Amygdala (tissue), 56 donors: ENCODE measurements at regions not wholly inside any gene's neighbourhood (a gene's known extent, or its start where the extent isn't known, plus 50 kb on each side); places are given as distances from the start of the nearest gene placed in this dataset.
A peak's percentile ranks its signal among the peaks of the same experiment; 100 is the strongest.
"Not testable (repeated sequence)": the region's sequence is repeated elsewhere in the genome, so short reads cannot be mapped to it uniquely, and the experiment has no call there.

Experiments used
- DNase-seq, 56 donors: peaks; one replicate each; lab custom pipeline; 2025; lab: John Stamatoyannopoulos, UW

DNA sequence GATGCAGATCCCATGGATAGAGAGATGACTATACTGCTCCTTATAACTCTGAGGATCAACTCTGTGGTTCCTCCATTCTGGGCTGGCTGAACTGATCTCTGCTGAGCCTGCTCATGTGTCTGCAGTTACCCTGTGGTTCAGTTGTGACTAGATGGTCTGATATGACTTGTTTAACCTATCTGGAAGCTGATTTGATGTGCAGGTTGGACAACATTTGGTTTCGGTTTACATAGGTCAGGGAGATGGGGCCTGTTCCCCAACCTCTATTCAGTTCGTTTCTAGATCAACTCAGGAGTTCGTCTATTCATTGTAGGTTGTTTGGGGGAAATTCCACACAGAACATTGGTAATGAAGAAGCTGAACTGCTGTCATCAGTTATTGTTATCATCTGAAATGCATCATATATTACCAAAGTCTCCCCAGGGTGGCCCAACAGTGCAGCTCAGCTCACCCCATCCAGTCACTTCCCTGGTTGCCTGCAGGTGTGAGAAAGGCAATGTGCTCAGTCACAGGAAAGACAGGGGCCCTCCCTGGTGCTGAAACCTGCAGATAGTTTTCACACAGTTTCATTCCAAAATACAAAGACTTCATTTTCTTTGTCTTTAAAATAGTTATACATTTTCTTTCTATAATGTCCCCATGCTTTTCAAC lies 415.0 kb downstream of the RPIA start:
- not testable (repeated sequence) for DNase-seq

DNA sequence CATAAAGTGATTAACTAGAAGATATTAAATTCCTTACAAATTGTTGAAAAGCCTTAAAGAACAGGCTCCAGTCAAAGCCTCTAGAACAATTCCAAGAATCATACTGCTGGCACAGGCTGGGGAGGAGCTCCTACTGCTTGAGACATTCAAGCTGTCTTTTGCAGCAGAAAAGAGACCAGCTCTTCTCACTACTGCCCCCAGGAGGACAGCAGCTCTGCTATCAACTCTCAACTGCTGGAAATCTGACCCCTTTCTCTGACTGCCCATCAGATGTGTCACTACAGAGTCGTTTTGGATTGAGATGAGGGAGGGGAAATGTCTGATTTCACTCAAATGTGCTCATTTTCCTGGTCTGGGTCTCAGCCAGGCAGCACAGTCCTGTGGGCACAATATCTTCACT lies 421.0 kb downstream of the RPIA start:
- DNase-seq, result not testable (repeated sequence)

DNA sequence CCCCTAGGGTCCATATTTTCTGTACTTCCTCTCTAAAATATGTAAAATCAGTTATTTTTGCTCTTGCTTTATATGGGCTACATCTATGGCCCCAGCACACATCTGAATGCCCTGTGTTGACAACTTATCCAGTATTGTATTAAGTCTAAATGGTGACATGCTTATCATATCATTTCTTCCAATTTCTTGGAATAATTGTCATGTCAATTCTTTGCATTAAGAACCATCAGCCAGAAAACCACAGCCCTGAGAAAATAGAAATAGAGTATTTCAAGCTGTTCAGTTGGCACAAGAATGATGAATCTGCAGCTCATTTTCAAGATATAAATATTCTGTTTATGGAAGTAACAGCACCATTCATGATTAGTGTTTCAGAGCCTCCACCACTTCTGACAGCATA lies 421.8 kb downstream of the RPIA start:
- DNase-seq, result peak in 1 of 56 donors; percentile 2

DNA sequence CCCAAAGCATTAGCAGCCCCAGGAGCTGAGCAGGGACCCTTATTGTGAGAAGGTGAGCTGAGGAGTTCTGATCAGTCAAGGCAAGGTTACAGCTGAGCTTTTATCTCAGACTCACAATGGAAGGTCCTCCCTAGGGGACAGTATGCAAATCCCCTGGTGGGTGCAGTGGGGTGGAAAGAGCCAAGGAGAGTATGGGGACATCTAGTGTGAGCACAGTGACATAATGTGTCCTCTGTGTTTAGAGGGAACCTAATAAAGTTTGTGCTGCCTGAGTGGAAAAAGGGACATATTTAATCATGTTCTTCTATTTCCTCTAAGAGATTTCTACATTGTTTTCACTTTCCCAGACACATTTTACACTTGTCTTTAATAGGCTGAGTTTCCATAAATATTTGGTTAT lies 438.0 kb downstream of the RPIA start:
- not testable (repeated sequence) for DNase-seq

DNA sequence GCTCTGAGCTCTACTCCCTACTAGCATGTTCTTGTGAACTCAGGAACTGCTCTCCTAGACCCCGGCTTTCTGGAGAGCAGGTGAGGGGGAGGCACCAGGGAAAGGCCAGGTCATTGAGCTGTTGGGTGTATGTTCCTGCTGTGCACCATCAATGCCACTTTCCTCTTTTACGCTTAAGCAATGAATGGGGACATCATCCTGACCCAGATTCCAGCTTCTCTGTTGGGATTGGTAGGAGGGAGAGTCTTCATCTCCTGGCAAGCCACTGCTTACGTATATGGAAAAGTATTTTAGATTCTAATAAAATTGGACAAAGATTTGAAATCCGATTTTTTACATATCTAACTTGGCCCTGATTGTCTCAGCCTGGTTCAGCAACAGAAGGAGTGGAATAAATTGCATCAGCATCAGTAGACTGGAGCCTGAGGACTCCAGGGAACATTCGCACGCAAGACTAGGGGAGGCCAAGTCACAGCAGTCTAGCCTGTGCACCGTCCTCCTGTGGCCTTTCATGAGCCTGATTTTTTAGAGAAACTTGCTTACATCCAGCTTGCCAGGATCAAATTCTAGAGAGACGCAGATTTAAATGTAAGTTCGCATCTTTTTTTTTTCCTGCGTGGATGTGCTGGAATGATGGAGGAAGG lies 439.3 kb downstream of the RPIA start:
- not testable (repeated sequence) for DNase-seq

DNA sequence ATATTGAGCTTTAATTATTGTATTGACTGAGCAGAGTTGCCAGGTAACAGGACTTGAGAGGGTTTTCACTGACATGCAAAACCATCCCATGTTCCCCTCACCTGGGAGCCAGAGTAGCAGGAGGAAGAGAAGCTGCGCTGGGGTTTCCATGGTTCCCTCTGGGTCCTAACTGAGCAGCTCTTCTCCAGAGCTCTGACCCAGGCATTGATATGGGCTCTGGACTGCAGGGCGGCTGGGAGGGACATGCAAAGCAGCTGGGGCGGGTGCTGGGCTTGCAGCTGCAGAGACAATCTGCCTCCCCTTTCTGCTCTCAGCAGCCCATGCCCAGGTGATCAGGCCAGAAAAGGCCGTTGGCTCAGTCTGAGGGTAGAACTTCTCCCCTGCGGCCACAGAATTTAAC lies 451.5 kb downstream of the RPIA start:
- DNase-seq, result not testable (repeated sequence)

DNA sequence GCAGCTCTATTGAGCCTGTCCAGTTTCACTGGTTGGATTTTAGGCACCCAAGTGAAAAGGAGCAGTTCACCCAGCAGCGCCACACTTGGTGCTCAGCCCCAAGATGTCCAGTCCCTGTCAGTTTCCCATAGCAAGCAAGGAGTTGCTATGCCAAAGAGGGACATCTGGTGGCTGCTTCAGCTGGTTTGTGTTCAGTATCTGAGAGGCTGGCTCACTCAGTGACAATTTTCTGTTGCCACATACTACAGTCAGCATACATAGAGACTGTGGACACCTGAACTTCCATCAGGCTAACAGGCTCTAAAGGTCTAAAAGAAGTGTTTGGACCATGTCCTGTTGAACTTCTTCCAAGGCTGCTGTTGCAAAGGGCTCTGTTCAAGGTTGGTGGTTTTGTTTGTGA lies 453.9 kb downstream of the RPIA start:
- DNase-seq, result not testable (repeated sequence)

DNA sequence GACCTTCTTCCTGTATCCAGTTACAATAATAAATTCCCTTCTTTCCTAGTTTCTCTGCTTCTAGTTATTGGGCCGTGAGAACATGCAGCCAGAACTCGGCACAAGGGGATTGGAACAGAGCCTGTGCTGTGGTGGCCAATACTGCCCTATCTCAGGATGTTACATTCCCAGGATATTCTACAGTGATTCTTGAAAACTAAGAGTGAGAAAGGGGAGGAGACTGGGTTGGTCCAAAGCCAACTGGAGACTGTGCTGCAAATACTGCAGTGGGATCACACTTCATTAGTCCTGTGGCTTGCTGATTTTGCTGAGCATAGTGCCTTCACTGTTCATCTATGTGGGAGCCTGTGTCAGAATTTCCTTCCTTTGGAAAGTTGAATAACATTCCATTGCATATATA lies 456.8 kb downstream of the RPIA start:
- not testable (repeated sequence) for DNase-seq

DNA sequence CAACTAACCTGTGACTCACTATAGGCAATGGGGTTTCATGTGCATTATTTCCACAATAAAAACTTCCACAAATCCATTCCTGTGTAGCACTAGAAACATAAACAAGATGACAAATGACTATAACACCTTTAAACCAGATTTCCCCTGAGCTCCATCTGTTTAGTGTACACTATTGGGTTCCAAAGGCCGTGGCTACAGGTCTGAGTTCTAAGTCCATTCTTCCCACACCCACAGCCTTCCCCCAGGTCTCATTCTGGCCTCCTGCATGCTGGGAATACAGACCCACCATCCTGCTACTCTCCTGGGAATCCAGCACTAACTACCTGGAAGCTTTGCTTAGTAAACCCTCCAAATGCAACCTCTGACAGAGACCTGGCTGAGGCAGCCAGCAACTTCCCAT lies 460.2 kb downstream of the RPIA start:
- not testable (repeated sequence) for DNase-seq

DNA sequence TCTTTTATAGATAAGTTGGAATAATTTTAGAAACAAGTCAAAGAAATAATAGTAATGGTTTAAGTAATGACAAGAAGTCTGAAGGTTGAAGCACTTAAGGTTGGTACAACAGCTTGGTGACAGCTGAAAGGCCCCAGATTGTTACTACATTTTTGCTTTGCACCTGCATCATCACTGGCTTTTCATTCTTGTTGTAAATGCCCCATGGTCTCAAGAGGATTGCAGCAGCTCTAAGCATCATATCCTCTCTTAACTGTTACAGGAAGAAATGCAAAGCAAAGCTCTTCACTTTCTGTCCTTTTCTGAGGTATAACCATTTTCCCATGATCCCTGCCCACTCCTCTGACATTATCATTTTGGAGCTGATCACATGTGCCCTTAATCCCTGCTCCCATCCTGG lies 461.0 kb downstream of the RPIA start:
- DNase-seq, result not testable (repeated sequence)

DNA sequence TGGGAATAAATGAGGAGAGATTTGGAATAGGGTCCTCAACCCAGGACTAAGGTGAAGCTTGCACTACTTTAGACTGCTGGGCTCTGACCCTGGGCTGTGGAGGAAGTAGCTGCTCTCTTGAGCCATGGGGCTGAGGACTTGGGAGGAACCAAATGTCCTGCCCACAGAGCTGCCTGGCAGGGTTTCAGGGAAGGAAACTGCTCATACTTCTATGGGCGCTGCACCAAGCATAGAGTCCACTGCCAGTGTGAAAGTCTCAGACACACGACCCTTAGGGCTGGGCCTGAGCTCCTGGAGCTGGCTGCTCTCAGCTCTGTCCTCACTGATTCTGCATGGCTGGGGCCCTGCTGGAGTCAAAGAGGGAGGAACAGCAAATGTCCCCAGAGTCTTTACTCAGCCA lies 461.7 kb downstream of the RPIA start:
- DNase-seq, result peak in 4 of 56 donors; percentile 0 to 4 (median 2)

DNA sequence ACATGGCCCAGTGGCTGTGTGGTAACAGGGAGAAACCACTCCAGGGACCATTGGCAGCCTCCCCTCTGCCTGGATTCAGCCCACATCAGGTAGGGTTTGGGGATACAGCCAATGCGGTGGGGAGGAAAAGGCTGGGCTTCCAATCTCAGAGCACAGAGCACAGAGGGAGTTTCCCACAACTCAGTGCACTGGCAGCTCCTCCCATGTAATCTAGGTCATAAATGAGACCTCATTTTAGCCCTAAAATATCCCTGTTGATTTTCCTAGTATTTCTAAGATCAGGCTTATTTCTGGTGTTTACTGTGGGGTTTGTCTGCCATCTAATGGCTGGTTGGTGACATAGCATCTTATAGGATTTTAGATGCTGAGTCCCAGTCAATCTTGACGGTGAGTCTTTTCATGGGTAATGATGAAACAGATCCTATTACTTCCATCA lies 462.8 kb downstream of the RPIA start:
- not testable (repeated sequence) for DNase-seq

DNA sequence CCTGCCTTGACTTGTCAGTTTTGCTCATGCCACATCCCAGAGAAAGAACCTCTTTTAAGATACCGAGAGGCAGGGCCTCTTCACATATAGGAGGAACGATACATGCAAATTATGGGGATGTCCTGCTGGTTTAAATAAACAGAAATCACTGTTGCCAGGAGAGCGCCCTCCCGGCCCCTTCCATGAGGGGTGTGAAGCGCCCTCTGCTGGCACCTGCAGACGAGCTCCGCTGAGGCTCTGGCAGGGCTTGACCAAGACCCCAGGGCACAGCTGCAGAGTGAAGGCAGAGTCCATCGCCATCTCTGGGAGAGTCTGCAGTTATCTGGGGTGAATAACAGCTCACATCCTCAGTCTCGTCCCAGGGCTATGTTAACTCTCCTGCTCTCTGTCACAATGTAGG lies 468.8 kb downstream of the RPIA start:
- DNase-seq, result not testable (repeated sequence)

DNA sequence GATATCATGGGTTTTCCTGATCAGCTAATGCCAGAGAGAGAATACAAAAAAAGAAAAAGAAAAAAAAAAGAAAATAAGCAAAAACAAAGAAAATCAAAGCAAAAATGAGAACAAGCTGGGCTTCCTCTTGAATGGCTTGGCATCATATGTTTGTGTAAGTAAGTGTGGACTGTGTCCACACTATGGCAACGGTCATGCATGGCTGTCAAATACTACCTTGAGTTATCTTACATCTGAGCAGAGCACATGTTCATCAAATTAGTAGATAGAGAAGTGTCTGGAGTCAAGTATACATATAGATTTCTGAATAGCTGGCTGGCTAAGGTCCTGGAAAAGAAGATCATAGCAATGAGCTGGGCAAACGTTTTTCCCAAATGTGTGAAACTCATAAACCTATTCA lies 470.2 kb downstream of the RPIA start:
- DNase-seq, result not testable (repeated sequence)

DNA sequence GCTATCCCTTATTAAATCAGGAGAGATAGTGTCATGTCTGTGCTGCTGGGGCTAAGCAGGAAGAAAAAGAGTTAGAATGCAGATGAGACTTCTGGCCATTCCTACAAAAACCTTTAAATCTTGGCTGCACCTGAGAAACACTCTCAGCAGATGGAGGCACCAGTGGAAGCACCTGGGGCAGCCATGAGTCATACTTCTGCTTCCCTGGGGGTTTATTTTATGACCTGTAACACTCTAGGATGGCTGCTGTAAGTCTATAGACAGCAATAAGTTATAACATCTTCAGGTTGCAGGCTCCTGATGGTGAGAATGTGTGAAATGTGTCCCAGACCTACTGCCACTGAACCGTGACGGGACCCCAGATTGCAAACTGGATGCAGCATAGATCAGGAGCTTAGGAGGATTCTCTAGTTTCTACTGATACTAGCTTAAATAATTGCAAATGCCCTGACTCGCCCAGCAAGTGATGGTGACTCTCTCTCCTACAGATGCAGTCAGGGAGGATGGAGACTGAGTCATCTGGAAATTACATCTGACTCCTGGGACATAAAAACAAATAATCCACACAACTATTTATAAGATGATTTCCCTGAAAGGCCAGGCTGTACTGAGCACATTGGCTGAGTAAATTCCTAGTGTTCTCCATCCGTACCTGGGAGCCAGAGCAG lies 479.2 kb downstream of the RPIA start:
- not testable (repeated sequence) for DNase-seq

DNA sequence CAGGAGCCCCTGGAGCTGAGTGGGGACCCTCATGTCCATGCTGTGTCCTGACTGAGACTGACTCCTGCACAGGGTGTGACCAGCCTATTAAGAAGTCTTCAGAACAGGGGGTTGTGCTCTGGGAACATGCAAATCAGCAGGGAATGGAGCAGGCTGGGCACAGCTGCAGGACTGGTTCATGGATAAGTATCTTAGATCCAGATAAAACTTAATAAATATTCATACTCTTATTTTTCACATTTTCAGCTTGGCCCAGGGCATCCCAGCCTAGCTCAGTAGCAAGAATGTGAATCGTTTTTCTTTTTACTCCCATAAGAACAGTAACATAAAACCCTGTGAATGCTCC lies 479.7 kb downstream of the RPIA start:
- not testable (repeated sequence) for DNase-seq

DNA sequence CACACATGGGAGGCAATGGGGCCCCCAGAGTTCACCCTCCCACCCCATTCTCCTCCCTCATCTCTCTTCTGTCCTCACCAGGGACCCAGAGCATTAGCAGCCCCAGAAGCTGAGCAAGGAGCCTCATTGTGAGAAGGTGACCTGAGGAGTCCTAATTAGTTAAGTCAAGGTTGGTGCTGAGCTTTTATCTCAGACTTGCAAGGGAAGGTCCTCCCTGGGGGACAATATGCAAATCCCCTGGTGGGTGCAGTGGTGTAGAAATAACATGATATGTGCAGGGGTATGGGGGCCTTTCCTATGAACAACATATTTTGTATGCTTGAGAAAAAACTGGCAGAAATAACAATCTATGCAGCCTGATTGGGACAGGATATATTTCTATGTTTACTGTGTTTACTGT lies 485.5 kb downstream of the RPIA start:
- not testable (repeated sequence) for DNase-seq

DNA sequence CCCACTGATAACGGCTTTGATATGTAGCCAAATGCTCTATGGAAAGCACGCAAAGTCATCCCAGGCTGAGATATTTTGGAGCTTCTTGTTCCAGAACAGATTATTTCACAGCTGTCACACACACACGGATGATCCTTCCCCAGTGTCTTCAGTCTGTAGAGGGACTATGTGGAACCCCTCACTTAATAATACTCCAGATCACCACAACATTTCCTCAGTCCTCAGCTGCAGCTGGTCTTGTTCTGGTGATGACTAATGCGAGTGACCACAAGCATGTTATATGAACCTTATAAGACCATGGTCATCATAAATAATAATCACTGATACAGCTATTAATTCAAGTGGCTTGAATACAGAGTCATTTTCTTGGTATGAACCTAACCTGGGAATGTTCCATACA lies 490.7 kb downstream of the RPIA start:
- not testable (repeated sequence) for DNase-seq

DNA sequence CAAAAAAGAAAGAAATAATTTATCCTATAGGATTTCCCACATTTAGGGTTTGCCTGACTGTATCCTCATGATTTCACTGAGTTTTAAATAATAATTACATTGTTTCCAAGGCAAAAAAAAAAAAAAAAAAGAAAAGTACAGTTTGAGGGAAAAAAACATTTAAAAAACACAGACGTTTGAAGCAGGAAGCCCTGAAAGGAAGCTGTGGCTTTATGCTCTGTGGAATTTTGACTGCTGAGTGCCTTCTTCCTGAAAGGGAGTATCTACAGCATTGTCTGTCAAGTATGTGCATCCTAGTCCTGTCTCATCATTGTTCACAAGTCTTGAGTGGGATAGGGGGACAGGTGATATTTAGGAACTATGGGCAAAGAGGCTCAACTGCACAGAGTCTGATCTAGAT lies 493.3 kb downstream of the RPIA start:
- DNase-seq, result not testable (repeated sequence)

DNA sequence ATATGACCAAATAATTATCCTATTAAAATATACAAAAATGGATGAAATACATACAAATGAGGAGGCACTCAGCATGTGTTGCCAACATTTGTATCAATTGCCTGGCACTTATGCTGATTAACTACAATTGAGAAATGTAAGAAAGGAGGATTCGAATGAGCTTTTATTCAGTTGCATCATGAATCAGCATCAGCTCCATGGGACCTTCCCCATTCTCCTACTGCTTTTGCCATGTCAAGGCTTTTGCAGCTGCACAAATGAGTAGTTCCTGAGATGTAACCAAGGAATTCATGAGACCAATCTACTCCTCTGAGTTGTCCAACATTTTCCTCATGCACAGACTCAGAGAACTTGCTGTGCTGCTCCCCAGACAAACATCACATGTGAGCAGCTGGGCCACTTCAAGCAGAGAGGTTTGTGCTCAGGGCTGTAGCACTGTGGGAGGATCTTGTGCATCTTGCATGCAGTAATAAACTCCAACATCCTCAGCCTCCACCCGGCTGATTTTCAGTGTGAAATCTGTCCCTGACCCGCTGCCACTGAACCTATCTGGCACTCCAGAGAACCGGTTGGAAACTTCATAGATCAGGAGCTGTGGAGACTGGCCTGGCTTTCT lies 504.3 kb downstream of the RPIA start:
- DNase-seq, result not testable (repeated sequence)

DNA sequence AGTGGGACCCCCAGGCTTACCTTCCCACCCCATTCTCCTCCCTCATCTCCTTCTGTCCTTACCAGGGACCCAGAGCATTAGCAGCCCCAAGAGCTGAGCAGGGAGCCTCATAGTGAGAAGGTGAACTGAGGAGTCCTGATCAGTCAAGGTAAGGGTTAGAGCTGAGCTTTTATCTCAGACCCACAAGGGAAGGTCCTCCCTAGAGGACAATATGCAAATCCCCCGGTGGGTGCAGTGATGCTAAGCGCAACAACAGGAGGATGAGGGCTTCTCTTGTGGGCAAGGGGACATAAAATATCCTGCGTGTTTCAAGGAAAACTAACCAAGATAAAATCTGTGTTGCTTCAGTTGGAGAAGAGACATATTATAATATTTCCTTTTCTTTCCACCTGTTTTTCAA lies 505.2 kb downstream of the RPIA start:
- not testable (repeated sequence) for DNase-seq
